Endothelial cell of umbilical vein (primary cell): ENCODE measurements at regions not wholly inside any gene's neighbourhood (a gene's known extent, or its start where the extent isn't known, plus 50 kb on each side); places are given as distances from the start of the nearest gene placed in this dataset.

Source experiments
- BruUV-seq: library from RNA; stranded (reverse); fragments of 400-500 nt; replicated peaks from 2 replicates; lab custom pipeline; 2021; lab: Mats Ljungman, UMichigan
- CTCF ChIA-PET: fragments of 300-600, 350-600 bp; sonication (Branson Sonifier 250); formaldehyde crosslinking; loops from one replicate; lab custom pipeline; 2021; ENCODE audit warnings: antibody characterized with exemption, inconsistent platforms; lab: Charles Lee
- POLR2A ChIA-PET: fragments of 300-600, 350-600 bp; sonication (Branson Sonifier 250); formaldehyde crosslinking; loops from one replicate; lab custom pipeline; 2021; ENCODE audit warnings: antibody characterized with exemption, inconsistent platforms; lab: Charles Lee
- DNase-seq: peaks from one replicate; pipeline ENCODE4 v3.0.0-alpha.2; 2011; ENCODE audit warnings: low read depth, low spot score
- FAIRE-seq: peaks from 2 replicates; lab custom pipeline; 2011; peaks lifted over from hg19 to GRCh38; lab: Jason Lieb, UNC
- H2AFZ ChIP-seq: 2 replicates; pipeline ENCODE4 v1.6.0; 2012; ENCODE audit warnings: low read depth, low read length, control low read depth, inconsistent platforms
- H3K27ac ChIP-seq: 2 replicates; pipeline ENCODE4 v1.5.1; 2011; ENCODE audit warnings: low read depth, mild to moderate bottlenecking, control low read depth, low read length, moderate library complexity; ENCODE audit not compliant: insufficient read depth
- H3K27me3 ChIP-seq, 2 experiments: 2 replicates each; pipeline versions ENCODE4 v1.6.0 to v1.6.1; 2011; ENCODE audit warnings: low read length in 2 of 2, mixed read lengths in 1 of 2; ENCODE audit not compliant: control insufficient read depth in 2 of 2, insufficient read depth in 2 of 2
- H3K36me3 ChIP-seq, 2 experiments: 2 replicates in 1 of 2; 3 replicates in 1 of 2; pipeline ENCODE4 v1.5.1; 2011; ENCODE audit warnings: low read length in 2 of 2, mild to moderate bottlenecking in 1 of 2, moderate library complexity in 1 of 2; ENCODE audit not compliant: control insufficient read depth in 2 of 2, insufficient read depth in 2 of 2; ENCODE audit errors: extremely low read depth in 1 of 2
- H3K4me1 ChIP-seq: 3 replicates; pipeline ENCODE4 v1.5.1; 2011; ENCODE audit warnings: mild to moderate bottlenecking, low read length; ENCODE audit not compliant: control insufficient read depth, insufficient read depth; ENCODE audit errors: extremely low read depth
- H3K4me2 ChIP-seq: 2 replicates; pipeline ENCODE4 v1.6.1; 2011; ENCODE audit warnings: low read length, control low read depth, mixed read lengths; ENCODE audit not compliant: insufficient read depth
- H3K4me3 ChIP-seq, 3 experiments: fragments of 200-600 bp in 1 of 3; sonication (generic), shearing (Covaris generic) in 1 of 3; replicated peaks in 1 of 3; 2 replicates each; pipeline ENCODE4 v1.5.1; 2011 to 2016; ENCODE audit warnings: control low read depth in 3 of 3, low read length in 3 of 3, mild to moderate bottlenecking in 2 of 3, inconsistent platforms in 1 of 3, low read depth in 1 of 3, moderate library complexity in 1 of 3; ENCODE audit not compliant: insufficient read depth in 1 of 3
- H3K79me2 ChIP-seq: 2 replicates; pipeline ENCODE4 v1.6.0; 2012; ENCODE audit warnings: low read length, inconsistent platforms; ENCODE audit not compliant: control insufficient read depth, insufficient read depth
- H3K9ac ChIP-seq: replicated peaks from 2 replicates; pipeline ENCODE3; 2011; ENCODE audit warnings: low read length, control low read depth; ENCODE audit not compliant: insufficient read depth; ENCODE audit errors: extremely low read depth
- H3K9me1 ChIP-seq: replicated peaks from 3 replicates; pipeline ENCODE4 v1.6.0; 2011; ENCODE audit warnings: mild to moderate bottlenecking, low read length; ENCODE audit not compliant: control insufficient read depth, insufficient read depth; ENCODE audit errors: extremely low read depth
- H3K9me3 ChIP-seq: replicated peaks from 2 replicates; pipeline ENCODE4 v1.5.1; 2012; ENCODE audit warnings: low read length, inconsistent platforms; ENCODE audit not compliant: control insufficient read depth, insufficient read depth
- H4K20me1 ChIP-seq: replicated peaks from 2 replicates; pipeline ENCODE3; 2011; ENCODE audit warnings: mild to moderate bottlenecking, low read length; ENCODE audit not compliant: control insufficient read depth, insufficient read depth; ENCODE audit errors: extremely low read depth
- EZH2 ChIP-seq: IDR thresholded peaks from 2 replicates; pipeline ENCODE4 v1.6.1; 2012; ENCODE audit warnings: borderline replicate concordance, low read depth, mild to moderate bottlenecking, moderate library complexity, low read length, inconsistent platforms; ENCODE audit not compliant: severe bottlenecking
- FOS ChIP-seq: IDR thresholded peaks from 2 replicates; pipeline ENCODE4 v1.6.1; 2011; ENCODE audit warnings: mild to moderate bottlenecking, low read length, moderate library complexity, borderline replicate concordance; ENCODE audit not compliant: insufficient read depth
- GATA2 ChIP-seq: IDR thresholded peaks from 2 replicates; pipeline ENCODE4 v1.7.0; 2011; ENCODE audit warnings: low read depth, mild to moderate bottlenecking, moderate library complexity, mixed read lengths, low read length; ENCODE audit not compliant: insufficient read length, insufficient read depth
- JUN ChIP-seq: IDR thresholded peaks from 2 replicates; pipeline ENCODE4 v1.6.1; 2011; ENCODE audit warnings: borderline replicate concordance, low read depth; ENCODE audit not compliant: insufficient read length, insufficient read depth
- MYC ChIP-seq: IDR thresholded peaks from one replicate; pipeline ENCODE4 v1.6.1; 2011; ENCODE audit warnings: mild to moderate bottlenecking, low read depth, low read length
- POLR2A ChIP-seq: IDR thresholded peaks from 2 replicates; pipeline ENCODE4 v1.6.1; 2012; ENCODE audit warnings: low read depth, mild to moderate bottlenecking, control low read depth, low read length
- POLR2AphosphoS5 ChIP-seq: IDR thresholded peaks from 2 replicates; pipeline ENCODE4 v1.6.1; 2012; ENCODE audit warnings: low read depth, mild to moderate bottlenecking, control low read depth, low read length, moderate library complexity; ENCODE audit not compliant: insufficient read depth
- dilution Hi-C: fragments of 300-500 bp; cut with MboI; formaldehyde crosslinking; loops from one replicate; pipeline ENCODE4 v1.15.0; 2019; ENCODE audit warnings: low sequenced_read_pairs; ENCODE audit not compliant: extremely low pct_ligation_motif_present
- intact Hi-C: fragments of 100-400 bp; cut with micrococcal nuclease; formaldehyde crosslinking; loops from one replicate; pipeline ENCODE4 v1.10.0; 2022
- TF ChIP-seq, protein P1 (sequence below): IDR thresholded peaks from 2 replicates; pipeline ENCODE4 v1.6.1; 2011; ENCODE audit not compliant: insufficient read depth, insufficient read length

DNA sequence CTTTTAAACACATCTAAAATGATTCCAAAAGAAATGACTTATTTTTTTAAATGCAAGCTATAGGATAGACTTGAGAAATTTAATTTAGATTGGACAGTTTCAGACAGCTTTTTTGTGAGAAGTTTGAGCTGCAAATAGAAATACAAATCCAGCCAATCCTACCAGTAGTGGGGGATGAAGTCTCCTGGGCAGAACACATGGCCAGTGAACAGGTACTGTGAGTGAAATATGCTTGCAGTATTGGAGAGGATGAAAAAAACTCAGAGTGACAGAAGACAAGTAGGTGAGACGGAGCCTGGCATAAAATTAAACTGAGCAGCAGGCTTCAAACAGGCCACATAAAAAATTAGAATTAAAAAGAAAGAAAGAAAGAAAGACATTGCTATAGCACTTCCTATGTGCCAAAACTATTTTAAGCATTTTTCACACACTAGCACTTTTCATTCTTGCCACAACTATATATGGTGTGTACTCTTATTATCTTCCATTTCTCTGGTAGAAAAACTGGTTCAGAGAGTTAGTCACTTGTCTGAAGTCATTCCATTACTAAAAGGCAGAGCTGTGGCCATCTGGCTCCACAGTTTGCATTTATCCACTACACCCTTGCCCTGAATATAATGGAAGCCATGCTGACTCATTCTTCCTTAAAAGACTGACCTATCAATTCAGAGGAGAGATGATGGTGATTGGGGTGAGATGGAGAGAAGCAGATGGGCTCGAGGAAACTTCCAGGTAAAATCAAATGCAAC, 310.2 kb upstream of the CTNND2 start:
- POLR2A ChIA-PET = no interaction called here
- FAIRE-seq = no peak
- no peak for DNase-seq
- Histone ChIP-seq H3K27me3 (no peaks in the 10 kb centered on the region), H3K79me2 (no peaks in the 10 kb centered on the region), H3K9me1 (no peaks in the 10 kb centered on the region), H3K9ac (no peak overlapping the region), H4K20me1 (no peaks in the 10 kb centered on the region), H3K27ac (no peak overlapping the region), H3K9me3 (peaks cover 3% of the 10 kb centered on the region), H2AFZ (no peak overlapping the region), H3K4me1 (no peaks in the 10 kb centered on the region), H3K36me3 (no peaks in the 10 kb centered on the region), H3K4me3 (no peak overlapping the region), H3K4me2 (no peak overlapping the region)
- intact Hi-C loops (no loop called here), dilution Hi-C loops (no loop called here)
- TF ChIP-seq, protein P1, sequence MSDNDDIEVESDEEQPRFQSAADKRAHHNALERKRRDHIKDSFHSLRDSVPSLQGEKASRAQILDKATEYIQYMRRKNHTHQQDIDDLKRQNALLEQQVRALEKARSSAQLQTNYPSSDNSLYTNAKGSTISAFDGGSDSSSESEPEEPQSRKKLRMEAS = no peak
- TF ChIP-seq MYC (no peak), POLR2AphosphoS5 (no peak), POLR2A (no peak), JUN (no peak), GATA2 (no peak), FOS (no peak), EZH2 (no peak)
- no TSS peak for BruUV-seq
- CTCF ChIA-PET = no interaction called here
